ENCODE measurements at regions not wholly inside any gene's neighbourhood (a gene's known extent, or its start where the extent isn't known, plus 50 kb on each side); places are given as distances from the start of the nearest gene placed in this dataset.

GRCh38 chrY:15800021-15800420 lies 1275.7 kb downstream of the NLGN4Y start (continued):
- TF ChIP-seq REST (IDR thresholded peaks at IDR 0.05; ENCODE audit: unreplicated experiment), result no peak
- no peak for TF ChIP-seq NANOG (IDR thresholded peaks at IDR 0.05; ENCODE audit: borderline replicate concordance)

- H3K4me2 ChIP-seq, result no peak overlapping the region
- Mint-ChIP-seq H3K36me3 (ENCODE audit: low read depth) (no peaks in the 10 kb centered on the region), H3K4me1 (no peaks in the 10 kb centered on the region), H3K27me3 (ENCODE audit: insufficient read depth, low read depth, poor library complexity) (no peaks in the 10 kb centered on the region), H3K9me3 (no peaks in the 10 kb centered on the region; the same call in 2 of the 3 replicates), H3K27ac (no peak overlapping the region), H3K4me3 (no peak overlapping the region)
- DNase-seq (ENCODE audit: low spot score) (no peak), ATAC-seq (no peak)
- no peak overlapping the region for H2AFZ ChIP-seq
- TF ChIP-seq ZNF114 (CRISPR knock-in tag; IDR thresholded peaks at IDR 0.05), result no peak
- TF ChIP-seq CTCF (conservative IDR thresholded peaks at IDR 0.05; ENCODE audit: low read depth in 2 of 2), result no peak
- no peak for TF ChIP-seq EZH2phosphoT487 (IDR thresholded peaks at IDR 0.05; ENCODE audit: unreplicated experiment)
- TF ChIP-seq ZNF331 (CRISPR knock-in tag; IDR thresholded peaks at IDR 0.05; ENCODE audit: low read depth), result no peak
- TF ChIP-seq CREB1 (CRISPR knock-in tag; IDR thresholded peaks at IDR 0.05; ENCODE audit: low read depth), result no peak
- no peak for TF ChIP-seq STAT1 (IDR thresholded peaks at IDR 0.05; ENCODE audit: unreplicated experiment)
- no peak for TF ChIP-seq NANOG (IDR thresholded peaks at IDR 0.05; ENCODE audit: borderline replicate concordance)
- no peaks in the 10 kb centered on the region for H3K4me1 ChIP-seq (ENCODE audit: insufficient read depth)
- no peaks in the 10 kb centered on the region for H4K20me1 ChIP-seq (replicated peaks; ENCODE audit: insufficient read depth)
- no peaks in the 10 kb centered on the region for H3K9me2 ChIP-seq (ENCODE audit: insufficient read depth)
- H3K36me3 ChIP-seq (ENCODE audit: insufficient read depth), result no peaks in the 10 kb centered on the region
- H3K4me3 ChIP-seq, result no peak overlapping the region
- H3F3A ChIP-seq (replicated peaks; ENCODE audit: low read depth), result no peaks in the 10 kb centered on the region
- no peak overlapping the region for H3K27ac ChIP-seq (ENCODE audit: low read depth)
- no peaks in the 10 kb centered on the region for H3K79me2 ChIP-seq (replicated peaks; ENCODE audit: insufficient read depth)
- no peaks in the 10 kb centered on the region for H3K27me3 ChIP-seq (ENCODE audit: insufficient read depth)
These were observed 1281.7 kb downstream of the NLGN4Y start for GRCh38 chrY:15805985-15806384.

- Mint-ChIP-seq H3K27ac (no peak overlapping the region), H3K36me3 (ENCODE audit: low read depth) (no peaks in the 10 kb centered on the region), H3K4me3 (no peak overlapping the region), H3K4me1 (no peaks in the 10 kb centered on the region), H3K27me3 (ENCODE audit: insufficient read depth, low read depth, poor library complexity) (no peaks in the 10 kb centered on the region), H3K9me3 (no peaks in the 10 kb centered on the region; the same call in 2 of the 3 replicates)
- Histone ChIP-seq H3K36me3 (ENCODE audit: insufficient read depth) (no peaks in the 10 kb centered on the region), H2AFZ (no peak overlapping the region), H3K4me1 (ENCODE audit: insufficient read depth) (no peaks in the 10 kb centered on the region), H3K27ac (ENCODE audit: low read depth) (no peak overlapping the region), H3K79me2 (replicated peaks; ENCODE audit: insufficient read depth) (no peaks in the 10 kb centered on the region), H3K4me3 (no peak overlapping the region), H3K27me3 (ENCODE audit: insufficient read depth) (no peaks in the 10 kb centered on the region), H3K4me2 (no peak overlapping the region), H4K20me1 (replicated peaks; ENCODE audit: insufficient read depth) (no peaks in the 10 kb centered on the region), H3K9me2 (ENCODE audit: insufficient read depth) (no peaks in the 10 kb centered on the region), H3F3A (replicated peaks; ENCODE audit: low read depth) (no peaks in the 10 kb centered on the region)
- no peak for DNase-seq (ENCODE audit: low spot score)
- no peak for ATAC-seq
- no peak for TF ChIP-seq ZNF462 (CRISPR knock-in tag; IDR thresholded peaks at IDR 0.05)
- TF ChIP-seq EZH2 (IDR thresholded peaks at IDR 0.05; ENCODE audit: low read depth, unreplicated experiment), result no peak
These were observed 1289.9 kb downstream of the NLGN4Y start for GRCh38 chrY:15814241-15814640.
